ENCODE measurements at regions not wholly inside any gene's neighbourhood (a gene's known extent, or its start where the extent isn't known, plus 50 kb on each side); places are given as distances from the start of the nearest gene placed in this dataset.

DNA sequence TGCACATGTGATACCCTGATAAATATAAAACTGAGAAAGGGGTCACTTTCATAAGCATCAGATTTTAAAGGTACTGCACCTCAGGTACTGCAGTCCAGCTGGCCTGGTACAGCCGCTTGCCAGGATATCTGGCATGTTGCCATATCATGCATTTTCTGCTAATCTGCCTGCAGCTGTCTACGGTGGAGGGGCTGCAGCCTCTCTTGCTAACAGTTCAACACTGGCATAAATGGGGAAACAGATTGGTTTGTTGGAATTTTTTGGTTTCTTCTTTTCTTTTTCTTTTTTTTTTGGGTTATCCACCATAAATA lies 71.5 kb downstream of the MIS18A start:
- Histone ChIP-seq H3K36me3 (ENCODE audit: control insufficient read depth, insufficient read depth, low read length) (no peaks in the 10 kb centered on the region), H3K4me3 (ENCODE audit: low read depth, low read length) (no peak overlapping the region), H3K27me3 (replicated peaks; ENCODE audit: control insufficient read depth, insufficient read depth, low read length) (no peaks in the 10 kb centered on the region), H3K4me1 (no peaks in the 10 kb centered on the region), H3K9me3 (no peaks in the 10 kb centered on the region)
- no TSS peak for BruUV-seq (replicated peaks)
- Mint-ChIP-seq H3K36me3 (ENCODE audit: insufficient read depth, unreplicated experiment) (no peaks in the 10 kb centered on the region), H3K27ac (ENCODE audit: unreplicated experiment) (no peak overlapping the region), H3K4me1 (ENCODE audit: low read depth, unreplicated experiment) (no peaks in the 10 kb centered on the region), H3K9me3 (ENCODE audit: unreplicated experiment) (no peaks in the 10 kb centered on the region), H3K27me3 (ENCODE audit: insufficient read depth, unreplicated experiment) (peaks cover 15% of the 10 kb centered on the region), H3K4me3 (ENCODE audit: unreplicated experiment) (no peak overlapping the region)
- DNase-seq: no peak
- ChIA-PET CTCF (interaction anchor here (0.6 kb wide), 1 partner anchor 403 kb away, joined by 3 read pairs; no protein-coding TSS in a partner anchor), POLR2A (no interaction called here)
- no peak for TF ChIP-seq CTCF (IDR thresholded peaks at IDR 0.05; ENCODE audit: insufficient read depth in 1 of 2, low read depth in 1 of 2, low read length in 1 of 2, severe bottlenecking in 1 of 2, unreplicated experiment in 1 of 2)
- intact Hi-C loops (cut with micrococcal nuclease; ENCODE audit: unreplicated experiment): no loop called here

DNA sequence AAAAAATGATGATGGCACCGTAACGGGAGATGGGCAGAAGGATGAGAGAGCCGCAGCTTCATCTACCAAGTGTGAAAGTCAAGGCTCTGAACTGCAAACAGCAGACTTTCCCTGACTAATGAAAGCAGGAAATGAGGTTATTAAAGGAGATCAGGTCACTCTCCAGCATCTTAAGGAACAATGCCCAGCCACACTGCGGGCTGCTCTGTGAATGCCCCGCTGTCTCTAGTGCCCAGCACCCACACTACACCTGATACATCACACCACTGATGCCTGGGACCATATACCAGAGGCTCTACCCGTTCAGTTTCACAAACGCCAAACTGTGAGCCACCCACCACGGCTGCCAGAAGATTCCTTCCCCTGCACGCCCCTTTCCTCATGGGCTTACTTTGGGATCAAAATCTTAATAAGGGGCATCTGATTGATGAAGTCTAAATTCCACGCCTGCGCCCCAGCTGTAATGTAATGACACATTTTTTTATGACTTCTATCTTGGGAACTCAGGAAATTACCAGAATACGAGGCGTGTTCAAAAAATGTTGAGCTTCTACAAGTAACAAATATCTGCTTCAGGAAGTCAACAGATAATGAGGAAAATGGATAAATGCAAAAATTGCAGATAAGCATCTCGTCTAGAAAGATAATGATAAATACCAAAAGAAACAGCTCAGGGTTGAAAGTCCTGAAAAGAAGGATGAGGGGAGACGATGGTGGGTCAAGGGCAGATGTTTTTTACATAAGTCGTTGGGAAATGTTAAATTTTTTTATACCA lies 72.0 kb downstream of the MIS18A start:
- Mint-ChIP-seq H3K4me1 (ENCODE audit: low read depth, unreplicated experiment) (no peaks in the 10 kb centered on the region), H3K4me3 (ENCODE audit: unreplicated experiment) (no peak overlapping the region), H3K27ac (ENCODE audit: unreplicated experiment) (no peak overlapping the region), H3K36me3 (ENCODE audit: insufficient read depth, unreplicated experiment) (no peaks in the 10 kb centered on the region), H3K9me3 (ENCODE audit: unreplicated experiment) (no peaks in the 10 kb centered on the region), H3K27me3 (ENCODE audit: insufficient read depth, unreplicated experiment) (peaks cover 15% of the 10 kb centered on the region)
- Histone ChIP-seq H3K9me3 (no peaks in the 10 kb centered on the region), H3K4me1 (no peaks in the 10 kb centered on the region), H3K4me3 (ENCODE audit: low read depth, low read length) (no peak overlapping the region), H3K27me3 (replicated peaks; ENCODE audit: control insufficient read depth, insufficient read depth, low read length) (no peaks in the 10 kb centered on the region), H3K36me3 (ENCODE audit: control insufficient read depth, insufficient read depth, low read length) (no peaks in the 10 kb centered on the region)
- no peak for DNase-seq
- intact Hi-C loops (cut with micrococcal nuclease; ENCODE audit: unreplicated experiment): no loop called here
- BruUV-seq (replicated peaks): no TSS peak
- ChIA-PET CTCF (interaction anchor here (0.6 kb wide), 1 partner anchor 402 kb away, joined by 3 read pairs; no protein-coding TSS in a partner anchor), POLR2A (no interaction called here)
- TF ChIP-seq CTCF (IDR thresholded peaks at IDR 0.05; ENCODE audit: insufficient read depth in 1 of 2, low read depth in 1 of 2, low read length in 1 of 2, severe bottlenecking in 1 of 2, unreplicated experiment in 1 of 2): no peak

DNA sequence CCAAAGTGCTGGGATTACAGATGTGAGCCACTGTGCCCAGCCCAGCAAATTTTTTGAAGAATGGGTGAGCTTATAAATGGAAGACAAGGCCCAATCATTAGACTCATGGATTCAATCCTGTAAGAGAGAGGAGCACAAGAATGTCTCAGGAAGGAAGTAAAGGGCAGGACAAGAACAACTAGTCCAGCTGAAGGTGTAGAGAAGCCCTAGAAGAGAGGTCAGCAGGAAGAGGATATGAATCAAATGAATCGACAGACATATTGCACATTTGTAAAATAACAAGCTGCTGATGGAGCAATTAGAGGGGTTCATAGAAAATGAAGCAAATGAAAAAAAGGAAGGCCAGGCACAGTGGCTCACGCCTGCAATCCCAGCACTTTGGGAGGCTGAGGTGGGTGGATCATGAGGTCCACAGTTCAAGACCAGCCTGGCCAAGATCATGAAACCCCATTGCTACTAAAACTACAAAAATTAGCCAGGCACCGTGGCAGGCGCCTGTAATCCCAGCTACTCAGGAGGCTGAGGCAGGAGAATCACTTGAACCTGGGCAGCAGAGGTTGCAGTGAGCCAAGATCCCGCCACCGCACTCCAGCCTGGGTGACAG lies 74.9 kb downstream of the MIS18A start:
- Mint-ChIP-seq H3K36me3 (ENCODE audit: insufficient read depth, unreplicated experiment) (no peaks in the 10 kb centered on the region), H3K27ac (ENCODE audit: unreplicated experiment) (no peak overlapping the region), H3K9me3 (ENCODE audit: unreplicated experiment) (no peaks in the 10 kb centered on the region), H3K27me3 (ENCODE audit: insufficient read depth, unreplicated experiment) (peaks cover 9% of the 10 kb centered on the region), H3K4me1 (ENCODE audit: low read depth, unreplicated experiment) (no peaks in the 10 kb centered on the region), H3K4me3 (ENCODE audit: unreplicated experiment) (no peak overlapping the region)
- H3K27me3 ChIP-seq (replicated peaks; ENCODE audit: control insufficient read depth, insufficient read depth, low read length): no peaks in the 10 kb centered on the region
- H3K36me3 ChIP-seq (ENCODE audit: control insufficient read depth, insufficient read depth, low read length): no peaks in the 10 kb centered on the region
- ChIA-PET POLR2A (no interaction called here), CTCF (no interaction called here)
- H3K4me1 ChIP-seq: no peaks in the 10 kb centered on the region
- no TSS peak for BruUV-seq (replicated peaks)
- no peak for DNase-seq
- TF ChIP-seq CTCF (IDR thresholded peaks at IDR 0.05; ENCODE audit: insufficient read depth in 1 of 2, low read depth in 1 of 2, low read length in 1 of 2, severe bottlenecking in 1 of 2, unreplicated experiment in 1 of 2): no peak
- H3K9me3 ChIP-seq: no peaks in the 10 kb centered on the region
- no peak overlapping the region for H3K4me3 ChIP-seq (ENCODE audit: low read depth, low read length)
- intact Hi-C loops (cut with micrococcal nuclease; ENCODE audit: unreplicated experiment): no loop called here
